DLD1 (cell line): ENCODE measurements at regions not wholly inside any gene's neighbourhood (a gene's known extent, or its start where the extent isn't known, plus 50 kb on each side); places are given as distances from the start of the nearest gene placed in this dataset.

Experiments
- in situ Hi-C: cut with HindIII; loops from 2 replicates; pipeline ENCODE4 v1.10.0; 2017; ENCODE audit warnings: low sequenced_read_pairs

DNA sequence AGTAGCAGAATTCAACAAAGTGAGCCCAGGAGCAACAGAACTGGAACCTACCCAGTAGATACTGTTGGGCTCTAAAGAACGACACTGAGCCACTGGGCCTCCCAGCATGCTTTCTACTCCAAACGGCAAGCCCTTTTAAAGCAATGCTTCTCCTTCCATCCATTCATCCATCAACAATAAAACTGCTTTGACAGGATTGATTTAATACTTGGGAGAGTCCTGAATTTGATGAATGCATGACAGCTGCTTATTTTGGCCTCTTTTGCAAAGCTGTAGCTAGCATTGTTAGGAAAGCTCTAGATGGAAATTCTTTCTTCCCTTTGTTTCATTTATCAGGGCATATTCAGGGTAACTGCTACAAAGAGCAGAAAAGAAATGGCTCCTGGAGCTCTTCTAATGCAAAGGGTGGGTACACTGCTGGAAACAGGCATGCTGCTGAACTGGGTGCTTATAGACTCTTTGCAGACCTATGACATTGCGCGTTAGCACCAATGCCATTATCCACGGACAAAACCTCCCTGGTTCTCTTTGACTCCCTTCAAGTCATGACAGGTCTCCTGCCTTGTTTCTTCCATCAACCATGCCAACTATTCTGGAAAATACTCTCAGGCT, 138.4 kb upstream of the HNRNPA3 start:
- in situ Hi-C loops: no loop called here

DNA sequence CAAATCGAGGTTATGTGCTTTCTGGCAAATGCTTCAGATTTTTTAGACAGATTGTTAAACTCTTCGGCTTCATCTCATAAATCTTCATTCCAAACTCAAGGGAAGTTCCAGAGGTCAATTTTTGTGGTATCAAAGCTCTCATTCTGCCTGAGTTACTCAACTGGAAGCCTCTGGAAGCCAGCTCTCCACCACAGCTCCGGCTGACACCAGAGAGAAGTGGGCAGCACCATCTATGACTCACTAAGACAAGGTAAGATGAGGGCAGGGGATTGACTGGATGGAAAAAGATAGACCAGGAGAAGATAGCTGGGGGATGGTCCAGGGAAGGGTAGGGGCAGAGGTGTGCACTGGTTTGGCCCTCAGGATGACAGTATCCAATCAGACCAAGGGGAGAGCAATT, 137.3 kb upstream of the HNRNPA3 start:
- in situ Hi-C loops: no loop called here

DNA sequence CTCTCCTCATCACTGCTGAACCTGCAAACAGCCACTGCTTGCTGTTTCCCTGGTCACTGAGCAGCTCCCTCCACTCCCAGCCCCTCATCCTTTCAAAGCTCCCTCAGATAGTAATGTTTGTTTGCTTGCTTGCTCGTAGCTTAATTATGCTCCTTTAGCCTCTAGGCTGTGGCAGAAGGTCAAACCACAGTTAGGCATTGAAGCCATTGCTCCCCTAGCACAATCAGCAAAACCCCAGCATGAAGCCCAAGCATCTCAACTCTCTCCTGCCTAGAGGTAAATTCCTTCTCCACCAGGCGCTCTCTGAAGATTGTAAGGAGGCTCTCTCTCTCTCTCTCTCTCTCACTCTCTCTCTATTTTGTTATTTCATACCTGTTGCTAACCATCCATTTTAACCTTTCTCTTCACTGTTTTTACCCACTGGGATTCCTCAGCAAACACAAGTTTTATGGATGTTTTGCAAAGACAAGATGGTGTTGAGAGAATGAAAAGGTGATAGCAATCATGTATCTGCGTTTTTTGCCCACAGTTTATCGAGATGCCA, 135.9 kb upstream of the HNRNPA3 start:
- in situ Hi-C loops: no loop called here

DNA sequence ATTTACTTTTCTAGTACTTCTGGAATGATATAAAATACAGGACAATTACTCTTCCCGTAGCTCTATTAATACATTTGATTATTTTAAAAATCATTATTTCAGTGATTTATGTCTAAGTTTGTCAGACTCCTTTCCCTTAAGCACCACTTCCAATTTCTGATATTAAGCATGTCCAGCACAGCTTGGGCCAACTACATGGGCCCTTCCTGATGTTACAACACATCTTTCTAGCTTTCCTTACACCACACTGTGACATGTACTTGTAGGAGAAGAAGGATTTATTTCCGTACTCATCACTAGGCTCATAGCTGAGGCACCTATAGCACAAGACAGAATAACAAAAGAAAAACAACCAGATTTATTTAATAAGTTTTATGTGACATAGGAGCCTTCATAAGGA, 134.8 kb upstream of the HNRNPA3 start:
- in situ Hi-C loops: no loop called here

DNA sequence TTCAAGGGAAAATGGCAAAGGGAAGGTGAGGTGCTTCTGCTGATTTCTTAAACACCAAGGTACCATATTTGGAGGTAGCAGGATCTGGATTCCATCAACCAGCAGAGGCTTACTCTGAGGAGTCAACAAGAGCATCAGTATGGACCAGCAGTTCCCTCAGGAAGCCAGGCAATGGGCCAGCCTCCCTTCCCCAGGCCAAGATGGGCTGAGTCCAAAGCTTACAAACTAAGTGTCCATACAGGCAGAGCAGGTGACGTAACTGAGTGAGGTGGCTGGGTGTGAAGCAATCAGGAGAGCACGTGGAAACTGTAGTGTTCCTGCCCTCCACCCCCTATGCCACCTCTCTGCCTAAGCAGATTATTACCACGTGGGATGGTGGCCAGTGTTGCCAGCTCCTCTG, 134.2 kb upstream of the HNRNPA3 start:
- in situ Hi-C loops: no loop called here

DNA sequence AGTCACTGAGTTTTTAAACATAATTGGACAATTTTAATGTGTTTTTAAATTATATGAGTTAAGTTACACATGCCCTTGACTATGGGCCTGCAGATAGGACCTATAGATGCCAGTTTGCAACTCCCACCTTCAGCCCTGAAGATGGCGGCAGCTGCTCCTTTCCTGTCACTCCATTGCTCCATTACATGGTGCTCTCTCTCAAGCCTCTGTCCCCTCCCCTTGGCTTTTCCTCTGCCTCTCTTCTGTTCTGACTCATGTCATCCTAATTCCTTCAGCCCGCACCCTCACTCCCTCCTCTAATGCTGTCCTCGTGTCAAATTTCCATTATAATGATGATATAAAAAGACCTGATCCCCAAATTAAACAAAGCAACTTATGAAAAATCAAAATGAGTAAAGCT, 133.7 kb upstream of the HNRNPA3 start:
- in situ Hi-C loops: no loop called here

DNA sequence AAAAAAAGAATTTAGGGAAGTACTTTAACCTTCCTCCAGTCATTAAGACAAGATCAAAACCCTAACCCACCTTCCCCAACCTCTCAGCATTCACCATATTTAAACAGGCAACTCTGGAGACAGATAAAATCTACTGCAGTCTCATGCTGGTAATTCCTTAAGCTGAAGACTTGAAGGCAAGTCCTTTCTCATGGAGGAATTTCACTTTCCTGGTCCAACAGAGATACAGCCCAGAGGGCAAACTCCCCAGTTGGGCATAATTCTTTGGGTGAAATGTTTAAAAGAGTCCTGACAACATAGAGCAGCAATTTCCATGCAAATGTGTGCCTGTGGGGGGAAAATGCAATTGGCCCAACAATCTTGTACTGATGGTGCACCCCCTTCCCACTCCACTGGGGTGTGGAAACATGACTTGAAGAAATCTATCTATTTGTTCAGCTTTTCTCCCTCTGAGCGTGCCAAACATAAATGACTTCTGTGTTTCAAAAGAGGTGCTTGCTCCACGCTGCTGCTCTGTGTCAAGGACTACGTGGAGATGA, 131.8 kb upstream of the HNRNPA3 start:
- in situ Hi-C loops: no loop called here

DNA sequence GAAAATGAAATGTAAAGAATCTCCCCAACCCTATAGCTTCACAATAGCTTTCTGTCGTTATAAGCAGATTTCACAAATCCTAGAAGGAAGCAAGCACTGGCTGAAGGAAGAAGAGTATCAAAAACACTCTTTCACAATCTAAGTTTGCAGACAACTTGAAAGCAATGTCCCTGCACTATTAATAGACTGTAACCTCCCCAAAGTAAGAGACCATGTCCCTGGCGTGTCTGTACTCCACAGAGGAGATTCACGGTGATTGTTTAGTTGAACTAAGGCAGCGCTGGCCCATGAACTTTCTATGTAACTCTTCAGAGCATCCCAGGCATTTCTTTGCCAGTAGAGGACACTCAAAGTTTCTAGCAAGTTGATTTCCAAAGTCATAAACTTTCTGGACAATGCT, 128.0 kb upstream of the HNRNPA3 start:
- in situ Hi-C loops: no loop called here

DNA sequence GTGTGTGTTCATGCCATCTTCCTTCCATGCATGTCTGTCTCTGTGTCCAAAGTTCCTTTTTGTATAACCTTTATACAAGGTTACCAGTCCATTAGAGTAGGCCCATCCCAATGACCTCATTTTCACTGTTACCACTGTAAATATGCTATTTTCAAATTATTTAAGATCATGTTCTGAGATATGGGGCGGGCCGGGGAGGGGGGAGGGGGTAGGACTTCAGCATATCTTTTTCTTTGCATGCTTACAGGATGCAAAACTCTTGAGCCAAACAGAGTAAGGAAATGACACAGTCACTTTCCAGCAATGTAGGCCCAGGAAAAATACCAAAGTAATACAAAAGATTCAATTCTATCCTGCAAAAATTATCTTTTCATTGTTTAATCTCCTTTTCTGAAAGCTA, 124.1 kb upstream of the HNRNPA3 start:
- in situ Hi-C loops: no loop called here

DNA sequence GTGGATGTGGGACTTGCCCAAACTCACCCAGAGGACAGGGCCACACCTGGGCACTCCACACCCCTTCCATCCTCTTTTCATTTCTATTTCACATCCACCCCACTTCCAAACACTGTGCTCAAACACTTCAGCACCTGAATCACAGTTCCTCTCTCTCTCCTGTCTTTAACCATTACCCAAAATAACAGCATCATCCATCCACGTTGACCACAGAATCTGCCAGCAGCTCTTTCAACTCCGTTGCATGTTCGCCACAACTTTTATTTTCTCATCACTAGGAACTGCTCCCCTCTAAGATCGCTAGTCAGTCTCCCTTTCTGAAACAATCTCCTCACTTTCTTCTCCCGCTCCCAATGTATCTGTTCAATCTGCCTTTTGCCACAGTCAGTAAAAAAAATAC, 121.6 kb upstream of the HNRNPA3 start:
- in situ Hi-C loops: no loop called here

DNA sequence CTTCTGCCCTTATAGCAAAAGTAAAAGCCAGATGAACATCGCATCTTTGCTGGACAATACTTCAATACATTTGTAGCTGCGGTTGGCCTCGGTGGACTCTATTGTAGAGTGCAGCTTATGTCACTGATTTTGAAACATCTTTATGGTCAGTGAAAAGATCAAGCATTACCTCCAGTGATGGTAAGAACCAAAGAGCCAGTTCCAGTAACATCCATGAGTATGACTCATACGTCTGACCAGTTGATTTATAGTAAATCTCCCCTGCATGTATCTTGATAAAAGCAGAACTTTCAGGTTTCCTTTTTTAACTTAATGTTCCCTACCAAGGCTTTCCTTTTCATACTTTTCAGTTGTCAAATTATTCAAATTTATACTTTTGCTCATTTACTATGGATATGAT, 119.2 kb upstream of the HNRNPA3 start:
- in situ Hi-C loops: no loop called here

DNA sequence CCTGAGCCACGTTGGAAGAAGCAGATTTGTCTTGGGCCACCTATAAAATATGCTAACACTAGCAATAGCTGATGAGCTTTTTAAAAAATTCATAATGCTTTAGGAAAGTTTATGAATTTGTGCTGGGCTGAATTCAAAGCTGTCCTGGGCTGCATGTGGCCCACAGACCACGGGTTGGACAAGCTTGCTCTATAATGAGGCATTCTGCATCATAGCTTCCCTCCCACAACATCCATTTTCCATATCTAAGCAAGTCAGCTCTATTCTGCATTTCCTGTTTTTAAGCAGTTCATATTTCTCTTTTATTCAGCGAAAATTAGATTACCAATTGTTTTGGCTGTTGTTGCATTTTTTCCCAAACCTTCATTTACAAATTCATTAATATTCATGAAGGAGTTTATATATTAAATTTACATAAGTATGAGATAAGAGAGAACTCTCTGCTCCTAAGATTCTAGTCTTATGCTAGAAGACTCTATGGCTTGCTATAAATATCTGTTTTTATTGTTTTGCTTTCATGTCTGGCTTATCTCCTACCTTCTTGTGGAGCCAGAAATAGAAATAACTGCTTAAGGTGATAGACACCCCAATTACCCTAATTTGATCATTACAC, 114.5 kb upstream of the HNRNPA3 start:
- in situ Hi-C loops: no loop called here

DNA sequence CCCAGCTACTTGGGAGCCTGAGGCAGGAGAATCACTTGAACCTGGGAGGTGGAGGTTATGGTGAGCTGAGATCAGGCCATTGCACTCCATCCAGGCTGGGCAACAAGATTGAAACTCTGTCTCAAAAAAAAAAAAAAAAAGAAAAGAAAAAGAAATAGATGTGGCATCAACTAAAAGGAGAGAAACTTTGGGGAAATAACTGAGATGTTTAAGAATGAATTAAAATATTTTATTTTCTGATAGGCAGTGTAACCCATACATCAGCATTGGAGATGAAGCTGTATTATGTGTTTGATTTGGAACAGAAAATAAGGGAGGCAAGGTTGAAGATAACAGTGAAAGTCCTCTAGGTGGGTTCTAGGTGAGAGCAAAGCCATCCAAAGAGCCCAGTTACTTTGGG, 110.7 kb upstream of the HNRNPA3 start:
- in situ Hi-C loops: no loop called here

DNA sequence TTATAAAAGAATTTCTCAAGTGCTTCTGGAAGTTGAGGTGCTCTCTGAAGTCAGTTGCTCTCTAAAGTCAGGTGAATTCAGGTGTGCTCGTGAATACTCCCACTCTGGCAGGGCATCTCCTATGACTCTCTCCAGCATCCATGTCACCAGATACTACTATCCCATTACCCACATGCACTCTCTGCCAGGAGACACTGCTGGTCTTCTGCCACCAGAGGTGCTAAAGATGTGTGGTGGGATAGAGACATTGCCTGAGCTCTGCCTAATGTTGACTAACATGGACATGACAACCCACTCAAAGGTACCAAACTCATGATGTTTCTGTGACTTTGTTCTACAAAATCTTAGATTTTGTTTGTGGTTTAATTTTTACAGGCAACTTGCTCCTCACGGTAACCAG, 106.4 kb upstream of the HNRNPA3 start:
- in situ Hi-C loops: no loop called here

DNA sequence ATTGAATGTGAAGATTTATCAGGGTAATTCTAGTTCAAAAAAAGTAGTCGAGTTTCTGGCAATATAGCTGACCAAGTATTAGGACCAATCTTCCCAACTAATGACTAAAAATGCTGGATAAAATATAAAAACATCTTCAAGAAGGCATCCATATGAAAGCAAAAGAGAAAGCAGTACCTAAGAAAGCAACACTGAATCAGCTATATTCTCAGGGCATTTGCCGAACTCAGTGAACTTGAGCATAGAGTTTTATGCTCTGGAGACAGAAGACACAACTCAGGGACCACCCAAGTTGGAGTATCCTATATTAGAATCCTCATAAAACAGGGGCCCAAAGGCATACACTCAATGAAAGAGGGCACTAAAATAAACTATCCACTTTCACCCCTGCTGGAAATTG, 103.7 kb upstream of the HNRNPA3 start:
- in situ Hi-C loops: no loop called here

DNA sequence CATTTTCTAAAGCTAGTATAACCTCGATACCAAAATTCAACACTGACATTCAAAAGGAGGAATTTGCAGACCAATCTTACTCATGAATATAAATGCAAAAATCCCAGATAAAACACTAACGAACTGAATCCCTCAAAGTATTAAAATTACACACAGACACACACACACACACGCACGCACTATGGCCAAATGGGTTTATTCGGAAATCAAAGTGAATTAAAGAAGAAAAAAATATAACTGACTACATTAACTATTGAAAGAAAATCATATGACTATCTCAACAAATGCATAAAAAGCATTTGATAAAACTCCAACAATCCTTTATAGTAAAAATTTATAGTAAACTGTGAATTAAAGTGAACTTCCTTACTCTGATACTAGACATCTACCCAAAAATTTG, 97.9 kb upstream of the HNRNPA3 start:
- in situ Hi-C loops: no loop called here

DNA sequence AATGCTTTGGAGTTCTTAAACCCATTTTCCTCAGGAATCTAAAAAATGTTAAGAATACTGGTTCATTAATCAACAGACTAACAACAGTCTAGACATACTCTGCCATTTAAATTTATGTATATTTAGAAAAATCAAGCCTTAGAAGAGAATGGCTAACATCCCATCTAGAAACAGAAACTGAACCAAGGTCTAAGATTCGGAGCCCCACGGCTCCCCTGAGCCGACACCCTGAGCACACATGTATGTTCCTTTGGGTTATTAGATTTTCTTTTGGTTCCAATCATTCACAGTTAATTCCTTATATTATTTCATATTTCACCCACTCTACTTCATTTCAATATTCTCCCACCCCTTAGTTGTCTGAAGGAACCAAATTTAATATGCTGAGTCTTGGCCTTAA, 94.8 kb upstream of the HNRNPA3 start:
- in situ Hi-C loops: no loop called here

DNA sequence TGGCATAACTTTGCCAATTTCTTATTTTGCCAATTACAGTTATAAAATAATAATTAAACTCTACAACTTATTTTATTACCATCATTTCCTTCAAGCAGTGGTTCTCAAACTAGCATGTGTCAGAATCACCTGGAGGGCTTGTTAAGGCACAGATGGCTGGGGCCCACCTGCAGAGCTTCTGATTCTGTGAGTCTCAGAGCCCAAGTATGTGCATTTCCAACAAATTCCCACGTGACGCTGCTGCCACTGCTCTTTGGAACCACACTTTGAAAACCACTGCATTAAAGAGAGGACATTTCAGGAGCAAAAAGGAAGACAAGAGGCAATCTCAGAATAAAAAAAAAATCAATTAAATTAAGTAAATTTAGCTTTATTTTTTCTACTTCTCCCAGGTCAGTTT, 94.0 kb upstream of the HNRNPA3 start:
- in situ Hi-C loops: no loop called here

DNA sequence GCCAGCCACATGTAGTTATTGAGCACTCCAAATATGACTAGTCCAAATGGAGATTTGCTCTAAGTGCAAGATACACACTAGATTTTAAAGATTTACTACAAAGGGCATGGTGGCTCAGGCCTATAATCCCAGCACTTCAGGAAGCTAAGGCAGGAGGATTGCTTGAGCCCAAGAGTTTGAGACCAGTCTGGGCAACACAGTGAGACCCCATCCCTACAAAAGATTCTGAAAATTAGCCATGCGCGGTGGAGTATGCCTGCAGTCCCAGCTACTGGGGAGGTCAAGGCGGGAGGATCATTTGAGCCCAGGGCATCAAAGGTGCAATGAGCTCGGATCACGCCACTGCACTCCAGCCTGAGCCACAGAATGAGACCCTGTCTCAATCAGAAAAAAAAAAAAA, 93.5 kb upstream of the HNRNPA3 start:
- in situ Hi-C loops: no loop called here

DNA sequence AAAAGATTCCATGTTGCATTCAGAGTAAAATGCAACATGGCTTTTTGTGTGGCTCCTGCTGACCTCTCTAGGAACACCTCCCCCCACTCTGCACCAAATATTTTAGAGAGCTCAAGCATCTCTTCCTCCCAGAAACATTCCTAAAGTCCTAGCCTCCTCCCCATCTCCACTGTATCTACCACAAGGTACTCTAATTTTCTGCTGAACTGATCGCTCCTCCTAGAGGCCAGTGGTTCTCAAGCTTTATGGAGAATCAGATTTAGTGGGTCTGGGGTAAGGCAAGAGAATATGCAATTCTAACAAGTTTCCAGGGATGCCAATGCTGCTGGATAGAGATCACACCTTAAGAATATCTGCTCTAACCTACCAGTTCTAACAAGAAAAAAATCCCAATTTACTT, 89.5 kb upstream of the HNRNPA3 start:
- in situ Hi-C loops: loop anchor here (10.0 kb wide), 1 partner anchor 68 kb away; no protein-coding TSS in a partner anchor

DNA sequence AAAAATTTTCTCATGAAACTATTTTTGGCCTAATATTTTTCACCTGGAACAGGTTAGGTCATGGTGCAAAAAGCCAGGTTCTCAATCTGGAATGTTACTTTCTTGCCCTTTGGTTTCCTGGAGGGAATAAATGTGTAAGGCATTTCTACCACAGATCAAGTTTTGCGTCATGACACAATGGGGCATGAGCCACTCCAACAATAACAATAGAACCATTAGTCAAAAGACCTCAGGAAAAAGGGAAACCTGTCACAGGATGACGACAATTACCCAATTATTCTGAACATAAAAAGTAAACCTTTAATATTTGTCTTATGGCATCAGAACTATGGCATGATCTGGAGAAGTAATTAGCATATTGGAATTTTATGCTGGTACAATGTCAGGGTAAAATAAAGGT, 88.2 kb upstream of the HNRNPA3 start:
- in situ Hi-C loops: loop anchor here (10.0 kb wide), 1 partner anchor 70 kb away; no protein-coding TSS in a partner anchor

DNA sequence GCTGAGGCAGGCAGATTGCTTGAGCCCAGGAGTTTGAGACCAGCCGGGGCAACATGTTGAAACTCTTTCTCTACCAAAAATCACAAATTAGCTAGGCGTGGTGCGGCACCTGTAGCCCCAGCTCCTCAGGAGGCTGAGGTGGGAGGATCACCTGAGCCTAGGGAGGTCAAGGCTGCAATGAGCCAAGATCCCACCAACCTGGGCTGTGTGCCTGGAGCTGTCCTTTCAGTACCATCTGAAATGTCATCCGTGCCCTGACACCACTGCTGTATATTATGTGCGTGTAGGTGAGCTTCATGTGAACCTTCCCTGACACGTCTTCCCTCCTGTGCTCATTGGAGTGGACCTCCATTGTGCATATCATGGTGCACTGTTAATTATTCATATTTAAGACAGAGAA, 84.8 kb upstream of the HNRNPA3 start:
- in situ Hi-C loops: loop anchor here (10.0 kb wide), 1 partner anchor 73 kb away; no protein-coding TSS in a partner anchor
